CD14-positive monocyte (primary cell): ENCODE measurements at regions not wholly inside any gene's neighbourhood (a gene's known extent, or its start where the extent isn't known, plus 50 kb on each side); places are given as distances from the start of the nearest gene placed in this dataset.

Experiments
- DNase-seq, 3 donors: peaks; one replicate each; pipeline ENCODE4 v3.0.0-alpha.2; 2011 to 2022
- H2AFZ ChIP-seq: 2 replicates; pipeline ENCODE4 v1.6.0; 2012; ENCODE audit warnings: mild to moderate bottlenecking, low read depth, low read length, inconsistent platforms; ENCODE audit not compliant: insufficient read depth, poor library complexity, severe bottlenecking
- H3K27ac ChIP-seq, 2 donors: 1 replicate in 1 of 2; 2 replicates in 1 of 2; pipeline ENCODE4 v1.5.1; 2012 to 2013; ENCODE audit warnings: low read length in 2 of 2, control low read depth in 1 of 2, inconsistent platforms in 1 of 2, low read depth in 1 of 2, mild to moderate bottlenecking in 1 of 2
- H3K27me3 ChIP-seq, 2 donors: one replicate each; pipeline versions ENCODE4 v1.6.0 to v1.6.1; 2011 to 2013; ENCODE audit warnings: low read length in 2 of 2; ENCODE audit not compliant: control insufficient read depth in 2 of 2, insufficient read depth in 2 of 2
- H3K36me3 ChIP-seq, 2 donors: replicated peaks in 1 of 2; 1 replicate in 1 of 2; 2 replicates in 1 of 2; pipeline versions ENCODE4 v1.5.1 to v1.6.1; 2012 to 2013; ENCODE audit warnings: low read length in 2 of 2, control low read depth in 1 of 2, inconsistent platforms in 1 of 2, mild to moderate bottlenecking in 1 of 2; ENCODE audit not compliant: insufficient read depth in 2 of 2, control insufficient read depth in 1 of 2
- H3K4me1 ChIP-seq, 2 donors: 1 replicate in 1 of 2; 2 replicates in 1 of 2; pipeline versions ENCODE4 v1.5.1 to v1.6.1; 2012 to 2013; ENCODE audit warnings: low read length in 2 of 2, control low read depth in 1 of 2, inconsistent platforms in 1 of 2, mild to moderate bottlenecking in 1 of 2, moderate library complexity in 1 of 2; ENCODE audit not compliant: insufficient read depth in 2 of 2, control insufficient read depth in 1 of 2
- H3K4me2 ChIP-seq: replicated peaks from 2 replicates; pipeline ENCODE3; 2012; ENCODE audit warnings: low read length, moderate library complexity, mild to moderate bottlenecking; ENCODE audit not compliant: poor library complexity, severe bottlenecking; ENCODE audit errors: extremely low read depth
- H3K4me3 ChIP-seq, 3 experiments: fragments of 200-600 bp in 1 of 3; sonication (generic) in 1 of 3; replicated peaks in 1 of 3; 1 replicate in 2 of 3; 2 replicates in 1 of 3; pipeline ENCODE4 v1.5.1; 2011 to 2013; ENCODE audit warnings: low read length in 3 of 3, mild to moderate bottlenecking in 3 of 3, control low read depth in 2 of 3, low read depth in 2 of 3, inconsistent platforms in 1 of 3, moderate library complexity in 1 of 3
- H3K79me2 ChIP-seq: 2 replicates; pipeline ENCODE4 v1.6.0; 2012; ENCODE audit warnings: mild to moderate bottlenecking, control low read depth, inconsistent platforms, low read length, moderate library complexity; ENCODE audit not compliant: insufficient read depth
- H3K9ac ChIP-seq: 2 replicates; pipeline ENCODE4 v1.6.0; 2017; ENCODE audit warnings: low read length, mild to moderate bottlenecking; ENCODE audit not compliant: insufficient read depth, poor library complexity, severe bottlenecking
- H3K9me3 ChIP-seq, 2 donors: replicated peaks in 1 of 2; 1 replicate in 1 of 2; 2 replicates in 1 of 2; pipeline versions ENCODE4 v1.5.1 to v1.6.1; 2012 to 2013; ENCODE audit warnings: low read length in 2 of 2, control low read depth in 1 of 2; ENCODE audit not compliant: control insufficient read depth in 1 of 2, insufficient read depth in 1 of 2
- H4K20me1 ChIP-seq: 2 replicates; pipeline ENCODE4 v1.6.0; 2012; ENCODE audit warnings: mild to moderate bottlenecking, low read length, control low read depth, moderate library complexity; ENCODE audit not compliant: insufficient read depth
- H3K27ac Mint-ChIP-seq, 7 donors: one replicate each; pipeline ENCODE4 v1.8.0; 2020; ENCODE audit warnings: mild to moderate bottlenecking in 7 of 7, mixed read lengths in 7 of 7, moderate library complexity in 6 of 7, inconsistent platforms in 2 of 7
- H3K27me3 Mint-ChIP-seq, 3 donors: one replicate each; pipeline ENCODE4 v1.8.0; 2021 to 2022; ENCODE audit warnings: low read depth in 3 of 3, mild to moderate bottlenecking in 3 of 3, mixed read lengths in 3 of 3, moderate library complexity in 3 of 3, inconsistent platforms in 1 of 3
- H3K36me3 Mint-ChIP-seq, 2 donors: one replicate each; pipeline ENCODE4 v1.8.0; 2020; ENCODE audit warnings: mixed read lengths in 2 of 2, inconsistent platforms in 1 of 2, mild to moderate bottlenecking in 1 of 2
- H3K4me1 Mint-ChIP-seq: one replicate; pipeline ENCODE4 v1.8.0; 2020; ENCODE audit warnings: mild to moderate bottlenecking, mixed read lengths
- H3K4me3 Mint-ChIP-seq, 2 donors: one replicate each; pipeline ENCODE4 v1.8.0; 2020; ENCODE audit warnings: mild to moderate bottlenecking in 2 of 2, mixed read lengths in 2 of 2, moderate library complexity in 1 of 2
- H3K9me3 Mint-ChIP-seq, 7 donors: one replicate each; pipeline ENCODE4 v1.8.0; 2020 to 2022; ENCODE audit warnings: mixed read lengths in 7 of 7, mild to moderate bottlenecking in 6 of 7, moderate library complexity in 6 of 7, inconsistent platforms in 2 of 7
- CTCF ChIP-seq: fragments of 200-600 bp; IDR thresholded peaks from one replicate; pipeline ENCODE4 v1.8.0; 2022; ENCODE audit warnings: antibody characterized with exemption, mild to moderate bottlenecking
- WGBS: methylation state at CpG from one replicate; pipeline ENCODE4 v1.1.5; 2013; ENCODE audit warnings: missing lambda C conversion rate; ENCODE audit not compliant: insufficient coverage; 5-methylcytosine and 5-hydroxymethylcytosine counted together
- intact Hi-C, 2 donors: fragments of 100-400 bp; cut with micrococcal nuclease; formaldehyde crosslinking; loops; one replicate each; pipeline versions ENCODE4 v1.15.0 to v1.15.1; 2023

GRCh38 chr9:2425676-2426075, 195.9 kb upstream of the VLDLR start:
- H3K27me3 Mint-ChIP-seq, result peaks cover 0 to 7% (median 2%) of the 10 kb centered on the region in 3 donors
- no CpG with 5 or more reads among the region's 2 CpGs for WGBS
- H3K27ac Mint-ChIP-seq, result no peak overlapping the region
- Histone ChIP-seq H3K4me2 (no peak overlapping the region), H3K27me3 (no peaks in the 10 kb centered on the region), H3K36me3 (no peaks in the 10 kb centered on the region), H2AFZ (no peak overlapping the region), H3K4me3 (no peak overlapping the region), H3K4me1 (no peaks in the 10 kb centered on the region), H3K9me3 (no peaks in the 10 kb centered on the region), H3K27ac (no peak overlapping the region), H3K9ac (no peak overlapping the region), H4K20me1 (no peaks in the 10 kb centered on the region), H3K79me2 (no peaks in the 10 kb centered on the region)
- DNase-seq, result no peak
- H3K4me3 Mint-ChIP-seq, result no peak overlapping the region
- TF ChIP-seq CTCF, result no peak
- H3K4me1 Mint-ChIP-seq, result no peaks in the 10 kb centered on the region
- no peaks in the 10 kb centered on the region for H3K36me3 Mint-ChIP-seq
- H3K9me3 Mint-ChIP-seq, result peaks cover 0 to 7% (median 1%) of the 10 kb centered on the region in 7 donors
- intact Hi-C loops, result no loop called here

GRCh38 chr9:2427120-2427891, 194.3 kb upstream of the VLDLR start:
- H2AFZ ChIP-seq, result no peak overlapping the region
- intact Hi-C loops, result no loop called here

More at GRCh38 chr9:2427120-2427891, 194.3 kb upstream of the VLDLR start:
- 100% methylated on average over 6 of the region's 10 CpGs for WGBS
- no peak for DNase-seq
- H3K4me3 Mint-ChIP-seq, result no peak overlapping the region
- no peak for TF ChIP-seq CTCF
- Histone ChIP-seq H4K20me1 (no peaks in the 10 kb centered on the region), H3K36me3 (no peaks in the 10 kb centered on the region), H3K27ac (no peak overlapping the region), H3K27me3 (no peaks in the 10 kb centered on the region), H3K4me3 (no peak overlapping the region), H3K4me1 (no peaks in the 10 kb centered on the region), H3K4me2 (no peak overlapping the region), H3K9ac (no peak overlapping the region), H3K79me2 (no peaks in the 10 kb centered on the region), H3K9me3 (no peaks in the 10 kb centered on the region)
- H3K27ac Mint-ChIP-seq, result no peak overlapping the region
- H3K9me3 Mint-ChIP-seq, result peaks cover 0 to 4% (median 0%) of the 10 kb centered on the region in 7 donors
- H3K36me3 Mint-ChIP-seq, result no peaks in the 10 kb centered on the region
- no peaks in the 10 kb centered on the region for H3K4me1 Mint-ChIP-seq
- peaks cover 0 to 5% (median 2%) of the 10 kb centered on the region in 3 donors for H3K27me3 Mint-ChIP-seq
